ENCODE measurements at regions not wholly inside any gene's neighbourhood (a gene's known extent, or its start where the extent isn't known, plus 50 kb on each side); places are given as distances from the start of the nearest gene placed in this dataset.

- intact Hi-C loops (cut with DNase I): no loop called here
- Histone ChIP-seq H3K36me3 (no peaks in the 10 kb centered on the region), H3K27me3 (no peaks in the 10 kb centered on the region), H3K4me1 (no peaks in the 10 kb centered on the region), H3K27ac (no peak overlapping the region), H3K9me3 (no peaks in the 10 kb centered on the region), H3K4me3 (no peak overlapping the region)
- no peak for DNase-seq
- no peak for ATAC-seq
- TF ChIP-seq CTCF (IDR thresholded peaks at IDR 0.05): no peak
These were observed 274.1 kb upstream of the C9orf72 start for GRCh38 chr9:27847380-27847779.

GRCh38 chr9:27847818-27848217 lies 274.5 kb upstream of the C9orf72 start:
- Histone ChIP-seq H3K4me1 (no peaks in the 10 kb centered on the region), H3K4me3 (no peak overlapping the region), H3K36me3 (no peaks in the 10 kb centered on the region), H3K9me3 (no peaks in the 10 kb centered on the region), H3K27ac (no peak overlapping the region), H3K27me3 (no peaks in the 10 kb centered on the region)
- DNase-seq (peak in 1 of 4 donors; percentile 19), ATAC-seq (no peak)
- intact Hi-C loops (cut with DNase I): no loop called here
- no peak for TF ChIP-seq CTCF (IDR thresholded peaks at IDR 0.05)

- intact Hi-C loops (cut with DNase I): no loop called here
- H3K27ac ChIP-seq: no peak overlapping the region
- no peak for TF ChIP-seq CTCF (IDR thresholded peaks at IDR 0.05)
- no peaks in the 10 kb centered on the region for H3K36me3 ChIP-seq
- no peaks in the 10 kb centered on the region for H3K4me1 ChIP-seq
- H3K4me3 ChIP-seq: no peak overlapping the region
- no peaks in the 10 kb centered on the region for H3K9me3 ChIP-seq
- DNase-seq (no peak), ATAC-seq (no peak)
- no peaks in the 10 kb centered on the region for H3K27me3 ChIP-seq
These were observed 275.0 kb upstream of the C9orf72 start for GRCh38 chr9:27848315-27848714.

- no peaks in the 10 kb centered on the region for H3K27me3 ChIP-seq
- TF ChIP-seq CTCF (IDR thresholded peaks at IDR 0.05): no peak
These were observed 278.6 kb upstream of the C9orf72 start for GRCh38 chr9:27851858-27852257.

GRCh38 chr9:27853529-27853928 lies 280.2 kb upstream of the C9orf72 start:
- Histone ChIP-seq H3K4me3 (no peak overlapping the region), H3K27me3 (no peaks in the 10 kb centered on the region), H3K4me1 (no peaks in the 10 kb centered on the region), H3K9me3 (no peaks in the 10 kb centered on the region), H3K27ac (no peak overlapping the region), H3K36me3 (no peaks in the 10 kb centered on the region)
- peak in 1 of 4 donors; percentile 50 for DNase-seq
- TF ChIP-seq CTCF (IDR thresholded peaks at IDR 0.05): no peak
- ATAC-seq: peak; percentile 91
- intact Hi-C loops (cut with DNase I): no loop called here

More at GRCh38 chr9:27851858-27852257, 278.6 kb upstream of the C9orf72 start:
- Histone ChIP-seq H3K4me1 (no peaks in the 10 kb centered on the region), H3K4me3 (no peak overlapping the region), H3K36me3 (no peaks in the 10 kb centered on the region), H3K9me3 (no peaks in the 10 kb centered on the region), H3K27ac (no peak overlapping the region)
- ATAC-seq (no peak), DNase-seq (no peak)
- intact Hi-C loops (cut with DNase I): no loop called here
